ENCODE measurements at regions not wholly inside any gene's neighbourhood (a gene's known extent, or its start where the extent isn't known, plus 50 kb on each side); places are given as distances from the start of the nearest gene placed in this dataset.

- DNase-seq (ENCODE audit: low spot score) (no peak), ATAC-seq (ENCODE audit: low read depth) (no peak)
- Histone ChIP-seq H3K36me3 (ENCODE audit: low read depth) (no peaks in the 10 kb centered on the region), H3K4me1 (ENCODE audit: insufficient read depth, poor library complexity, severe bottlenecking) (peaks cover 19% of the 10 kb centered on the region), H3K4me3 (ENCODE audit: severe bottlenecking) (no peak overlapping the region), H3K27ac (ENCODE audit: poor library complexity, severe bottlenecking) (peak overlapping the region; percentile 72), H3K27me3 (ENCODE audit: insufficient read depth, poor library complexity, severe bottlenecking) (no peaks in the 10 kb centered on the region), H3K9me3 (ENCODE audit: severe bottlenecking) (no peaks in the 10 kb centered on the region)
- TF ChIP-seq, protein P1, sequence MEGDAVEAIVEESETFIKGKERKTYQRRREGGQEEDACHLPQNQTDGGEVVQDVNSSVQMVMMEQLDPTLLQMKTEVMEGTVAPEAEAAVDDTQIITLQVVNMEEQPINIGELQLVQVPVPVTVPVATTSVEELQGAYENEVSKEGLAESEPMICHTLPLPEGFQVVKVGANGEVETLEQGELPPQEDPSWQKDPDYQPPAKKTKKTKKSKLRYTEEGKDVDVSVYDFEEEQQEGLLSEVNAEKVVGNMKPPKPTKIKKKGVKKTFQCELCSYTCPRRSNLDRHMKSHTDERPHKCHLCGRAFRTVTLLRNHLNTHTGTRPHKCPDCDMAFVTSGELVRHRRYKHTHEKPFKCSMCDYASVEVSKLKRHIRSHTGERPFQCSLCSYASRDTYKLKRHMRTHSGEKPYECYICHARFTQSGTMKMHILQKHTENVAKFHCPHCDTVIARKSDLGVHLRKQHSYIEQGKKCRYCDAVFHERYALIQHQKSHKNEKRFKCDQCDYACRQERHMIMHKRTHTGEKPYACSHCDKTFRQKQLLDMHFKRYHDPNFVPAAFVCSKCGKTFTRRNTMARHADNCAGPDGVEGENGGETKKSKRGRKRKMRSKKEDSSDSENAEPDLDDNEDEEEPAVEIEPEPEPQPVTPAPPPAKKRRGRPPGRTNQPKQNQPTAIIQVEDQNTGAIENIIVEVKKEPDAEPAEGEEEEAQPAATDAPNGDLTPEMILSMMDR (IDR thresholded peaks at IDR 0.05; ENCODE audit: poor library complexity, severe bottlenecking) = no peak
Observed at GRCh38 chr18:10036479-10036878, 122.7 kb downstream of the VAPA start.

- no peak for ATAC-seq (ENCODE audit: low read depth)
- TF ChIP-seq, protein P1 (IDR thresholded peaks at IDR 0.05; ENCODE audit: poor library complexity, severe bottlenecking) = no peak
- Histone ChIP-seq H3K9me3 (ENCODE audit: severe bottlenecking) (no peaks in the 10 kb centered on the region), H3K27me3 (ENCODE audit: insufficient read depth, poor library complexity, severe bottlenecking) (no peaks in the 10 kb centered on the region), H3K4me1 (ENCODE audit: insufficient read depth, poor library complexity, severe bottlenecking) (peaks cover 19% of the 10 kb centered on the region), H3K36me3 (ENCODE audit: low read depth) (no peaks in the 10 kb centered on the region), H3K4me3 (ENCODE audit: severe bottlenecking) (no peak overlapping the region), H3K27ac (ENCODE audit: poor library complexity, severe bottlenecking) (no peak overlapping the region)
- DNase-seq (ENCODE audit: low spot score) = no peak
Observed at GRCh38 chr18:10037181-10037580, 123.4 kb downstream of the VAPA start.

DNA sequence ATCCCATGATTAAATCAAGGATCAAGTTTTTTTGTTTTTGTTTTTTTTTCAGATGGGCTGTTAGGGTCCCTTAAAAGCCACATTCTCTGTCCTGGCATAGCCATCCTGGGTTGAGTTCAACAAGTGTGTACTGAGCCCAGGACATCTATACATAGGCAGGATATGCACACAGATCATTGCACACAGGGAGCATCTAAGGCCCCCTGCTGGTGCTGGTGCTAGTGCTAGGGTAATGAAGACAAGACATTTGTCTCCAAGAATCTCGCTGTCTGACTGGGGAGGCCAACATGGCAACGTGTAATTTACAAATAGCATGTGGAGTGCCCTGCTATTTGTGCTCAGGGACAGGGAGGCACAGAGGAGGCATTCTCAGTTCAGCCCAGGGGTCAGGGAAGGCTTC lies 124.5 kb downstream of the VAPA start:
- DNase-seq (ENCODE audit: low spot score) (no peak), ATAC-seq (ENCODE audit: low read depth) (no peak)
- TF ChIP-seq, protein P1 (IDR thresholded peaks at IDR 0.05; ENCODE audit: poor library complexity, severe bottlenecking) = no peak
- H3K4me3 ChIP-seq (ENCODE audit: severe bottlenecking) = no peak overlapping the region
- H3K4me1 ChIP-seq (ENCODE audit: insufficient read depth, poor library complexity, severe bottlenecking) = peaks cover 19% of the 10 kb centered on the region
- no peaks in the 10 kb centered on the region for H3K36me3 ChIP-seq (ENCODE audit: low read depth)
- no peak overlapping the region for H3K27ac ChIP-seq (ENCODE audit: poor library complexity, severe bottlenecking)
- H3K27me3 ChIP-seq (ENCODE audit: insufficient read depth, poor library complexity, severe bottlenecking) = no peaks in the 10 kb centered on the region
- H3K9me3 ChIP-seq (ENCODE audit: severe bottlenecking) = no peaks in the 10 kb centered on the region

DNA sequence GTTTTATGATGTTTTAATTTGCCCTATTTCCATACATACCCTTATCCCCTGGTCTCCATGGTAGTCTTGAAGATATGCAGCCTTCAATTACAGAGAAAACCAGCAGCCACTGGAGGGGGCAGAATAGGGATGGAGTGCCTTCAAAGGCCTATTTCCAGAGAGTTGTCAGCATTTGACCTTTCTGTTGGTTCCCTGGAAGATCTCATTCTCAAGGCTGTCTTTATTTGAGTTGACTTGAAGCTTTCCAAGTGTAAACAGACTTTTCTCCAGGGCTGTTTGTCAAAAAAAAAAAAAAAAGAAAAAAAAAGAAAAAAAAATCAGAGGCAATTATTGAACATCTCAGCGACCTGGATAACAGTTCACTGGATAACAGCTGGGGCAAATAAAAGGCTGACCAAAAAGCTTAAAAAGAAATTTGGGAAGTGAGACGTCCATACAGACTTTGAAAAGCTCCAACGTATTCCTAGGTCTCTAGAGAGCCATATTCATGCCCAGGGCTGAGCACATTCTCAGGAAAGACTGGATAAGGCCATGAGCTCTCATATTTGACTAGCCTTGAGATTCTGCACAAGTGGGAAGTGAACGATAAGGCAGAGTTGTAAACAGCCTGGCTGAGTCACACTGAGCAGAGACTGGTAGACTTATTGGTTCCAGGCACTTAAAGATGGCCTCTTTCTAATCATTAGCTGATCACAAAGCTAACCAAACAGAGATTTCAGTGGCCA lies 126.6 kb downstream of the VAPA start:
- TF ChIP-seq, protein P1 (IDR thresholded peaks at IDR 0.05; ENCODE audit: poor library complexity, severe bottlenecking) = no peak
- Histone ChIP-seq H3K27ac (ENCODE audit: poor library complexity, severe bottlenecking) (no peak overlapping the region), H3K4me1 (ENCODE audit: insufficient read depth, poor library complexity, severe bottlenecking) (peaks cover 9% of the 10 kb centered on the region)

GRCh38 chr18:10041180-10041579 lies 127.4 kb downstream of the VAPA start:
- H3K9me3 ChIP-seq (ENCODE audit: severe bottlenecking) = no peaks in the 10 kb centered on the region
- TF ChIP-seq, protein P1 (IDR thresholded peaks at IDR 0.05; ENCODE audit: poor library complexity, severe bottlenecking) = no peak
- no peak for ATAC-seq (ENCODE audit: low read depth)

More for the DNA sequence above, 126.6 kb downstream of the VAPA start:
- no peak overlapping the region for H3K4me3 ChIP-seq (ENCODE audit: severe bottlenecking)
- no peaks in the 10 kb centered on the region for H3K9me3 ChIP-seq (ENCODE audit: severe bottlenecking)
- H3K36me3 ChIP-seq (ENCODE audit: low read depth) = no peaks in the 10 kb centered on the region
- H3K27me3 ChIP-seq (ENCODE audit: insufficient read depth, poor library complexity, severe bottlenecking) = no peaks in the 10 kb centered on the region
- DNase-seq (ENCODE audit: low spot score) (no peak), ATAC-seq (ENCODE audit: low read depth) (no peak)

More at GRCh38 chr18:10041180-10041579, 127.4 kb downstream of the VAPA start:
- no peaks in the 10 kb centered on the region for H3K27me3 ChIP-seq (ENCODE audit: insufficient read depth, poor library complexity, severe bottlenecking)
- peaks cover 2% of the 10 kb centered on the region for H3K4me1 ChIP-seq (ENCODE audit: insufficient read depth, poor library complexity, severe bottlenecking)
- H3K4me3 ChIP-seq (ENCODE audit: severe bottlenecking) = no peak overlapping the region
- H3K36me3 ChIP-seq (ENCODE audit: low read depth) = no peaks in the 10 kb centered on the region
- H3K27ac ChIP-seq (ENCODE audit: poor library complexity, severe bottlenecking) = no peak overlapping the region
- no peak for DNase-seq (ENCODE audit: low spot score)

All from RWPE2 (cell line).